ENCODE measurements at regions not wholly inside any gene's neighbourhood (a gene's known extent, or its start where the extent isn't known, plus 50 kb on each side); places are given as distances from the start of the nearest gene placed in this dataset.
"Not testable (repeated sequence)": the region's sequence is repeated elsewhere in the genome, so short reads cannot be mapped to it uniquely, and the experiment has no call there.

DNA sequence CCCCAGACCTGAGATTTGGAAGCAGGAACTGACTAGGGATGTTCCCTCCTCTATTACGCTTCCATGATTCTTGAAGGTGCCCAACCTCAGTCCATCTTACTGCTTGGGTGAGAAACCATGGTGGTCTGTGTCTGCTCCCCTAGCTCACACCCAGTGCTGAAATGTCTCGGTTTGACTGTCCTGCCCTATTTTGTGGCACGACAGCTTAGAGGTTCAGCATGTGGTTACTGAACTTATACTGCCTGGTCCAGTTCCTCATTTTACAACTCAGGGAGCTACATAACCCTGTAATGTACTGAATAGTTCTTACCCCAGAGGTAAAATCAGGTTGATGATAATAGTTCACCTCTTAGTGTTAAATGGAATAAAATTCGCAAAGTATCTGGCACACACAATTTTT is 203.1 kb downstream of the RBM46 start:
- TF ChIP-seq POLR2A (IDR thresholded peaks at IDR 0.05) (no peak), EP300 (IDR thresholded peaks at IDR 0.05) (no peak), POLR2AphosphoS5 (IDR thresholded peaks at IDR 0.05) (no peak)
- TF ChIP-seq, protein P1, sequence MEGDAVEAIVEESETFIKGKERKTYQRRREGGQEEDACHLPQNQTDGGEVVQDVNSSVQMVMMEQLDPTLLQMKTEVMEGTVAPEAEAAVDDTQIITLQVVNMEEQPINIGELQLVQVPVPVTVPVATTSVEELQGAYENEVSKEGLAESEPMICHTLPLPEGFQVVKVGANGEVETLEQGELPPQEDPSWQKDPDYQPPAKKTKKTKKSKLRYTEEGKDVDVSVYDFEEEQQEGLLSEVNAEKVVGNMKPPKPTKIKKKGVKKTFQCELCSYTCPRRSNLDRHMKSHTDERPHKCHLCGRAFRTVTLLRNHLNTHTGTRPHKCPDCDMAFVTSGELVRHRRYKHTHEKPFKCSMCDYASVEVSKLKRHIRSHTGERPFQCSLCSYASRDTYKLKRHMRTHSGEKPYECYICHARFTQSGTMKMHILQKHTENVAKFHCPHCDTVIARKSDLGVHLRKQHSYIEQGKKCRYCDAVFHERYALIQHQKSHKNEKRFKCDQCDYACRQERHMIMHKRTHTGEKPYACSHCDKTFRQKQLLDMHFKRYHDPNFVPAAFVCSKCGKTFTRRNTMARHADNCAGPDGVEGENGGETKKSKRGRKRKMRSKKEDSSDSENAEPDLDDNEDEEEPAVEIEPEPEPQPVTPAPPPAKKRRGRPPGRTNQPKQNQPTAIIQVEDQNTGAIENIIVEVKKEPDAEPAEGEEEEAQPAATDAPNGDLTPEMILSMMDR (IDR thresholded peaks at IDR 0.05) = no peak
- no peak overlapping the region for H3K4me3 ChIP-seq
- no peak overlapping the region for H3K27ac ChIP-seq
- no peak for DNase-seq
- no peaks in the 10 kb centered on the region for H3K36me3 ChIP-seq
- intact Hi-C loops (cut with DNase I) = no loop called here
- no peaks in the 10 kb centered on the region for H3K9me3 ChIP-seq
- H3K27me3 ChIP-seq = no peaks in the 10 kb centered on the region
- no peaks in the 10 kb centered on the region for H3K4me1 ChIP-seq
- WGBS, 2 donors = 73 to 81% methylated on average over 4 of the region's 4 CpGs

DNA sequence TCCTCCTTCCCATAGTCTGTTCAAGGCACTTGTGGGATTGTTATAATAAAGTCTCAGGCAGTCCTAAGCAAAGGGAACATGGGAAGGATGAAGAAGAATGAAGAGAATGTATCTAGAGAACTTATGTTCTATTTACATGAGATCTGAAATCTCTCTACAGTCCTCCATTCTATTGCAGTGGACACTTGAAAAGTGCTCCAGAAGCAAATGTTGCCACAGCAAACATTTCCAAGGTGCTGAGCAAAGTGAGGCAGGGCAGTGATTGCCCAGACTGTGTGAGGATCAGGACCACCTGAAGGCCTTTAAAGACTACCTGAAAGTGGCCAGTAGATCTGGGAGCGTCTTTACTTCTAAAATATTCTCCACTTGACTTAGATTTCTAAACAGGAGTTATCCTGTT is 203.5 kb downstream of the RBM46 start:
- Histone ChIP-seq H3K27me3 (no peaks in the 10 kb centered on the region), H3K4me3 (no peak overlapping the region), H3K9me3 (no peaks in the 10 kb centered on the region), H3K4me1 (no peaks in the 10 kb centered on the region), H3K36me3 (no peaks in the 10 kb centered on the region), H3K27ac (no peak overlapping the region)
- 46 to 85% methylated on average over 1 of the region's 1 CpG for WGBS, 2 donors
- DNase-seq = no peak
- intact Hi-C loops (cut with DNase I) = no loop called here
- TF ChIP-seq POLR2A (IDR thresholded peaks at IDR 0.05) = no peak
- no peak for TF ChIP-seq POLR2AphosphoS5 (IDR thresholded peaks at IDR 0.05)
- TF ChIP-seq, protein P1 (IDR thresholded peaks at IDR 0.05) = no peak
- TF ChIP-seq EP300 (IDR thresholded peaks at IDR 0.05) = no peak

DNA sequence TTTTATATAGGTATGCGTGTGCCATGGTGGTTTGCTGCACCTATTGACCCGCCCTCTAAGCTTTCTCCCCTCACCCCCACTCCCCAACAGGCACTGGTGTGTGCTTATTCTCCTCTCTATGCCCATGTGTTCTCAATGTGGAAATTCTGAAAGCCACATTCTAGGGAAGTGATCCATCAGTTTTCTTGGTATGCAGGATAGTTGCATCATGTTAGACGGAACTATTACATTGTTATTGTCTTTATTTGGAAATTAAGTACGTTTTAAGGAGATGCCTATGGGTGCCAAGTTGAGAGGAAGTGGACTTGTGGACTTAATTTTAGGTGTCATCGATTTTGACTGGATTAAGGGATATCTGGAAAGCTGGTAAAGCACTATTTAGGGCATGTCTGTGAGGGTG is 204.6 kb downstream of the RBM46 start:
- TF ChIP-seq POLR2A (IDR thresholded peaks at IDR 0.05) = no peak
- WGBS, 2 donors = 68 to 69% methylated on average over 5 of the region's 5 CpGs
- Histone ChIP-seq H3K9me3 (no peaks in the 10 kb centered on the region), H3K27me3 (no peaks in the 10 kb centered on the region), H3K27ac (no peak overlapping the region), H3K36me3 (no peaks in the 10 kb centered on the region), H3K4me1 (no peaks in the 10 kb centered on the region), H3K4me3 (no peak overlapping the region)
- intact Hi-C loops (cut with DNase I) = no loop called here
- no peak for DNase-seq

DNA sequence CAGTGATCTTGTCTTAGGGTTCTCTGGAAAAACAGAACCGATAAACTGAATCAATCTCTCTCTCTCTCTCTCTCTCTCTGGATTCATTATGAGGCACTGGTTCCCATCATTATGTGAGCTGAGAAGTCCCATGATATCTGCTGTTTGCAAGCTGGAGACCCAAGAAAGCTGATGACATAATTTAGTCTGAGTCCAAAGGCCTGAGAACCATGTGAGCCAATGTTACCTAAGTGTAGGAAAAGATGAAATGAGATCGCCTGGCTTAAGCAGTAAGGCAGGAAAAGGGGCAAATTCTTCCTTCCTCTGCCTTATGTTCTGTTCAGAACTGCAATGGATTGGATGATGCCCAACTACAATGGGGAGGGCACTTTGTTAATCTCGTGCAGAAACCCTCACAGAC is 207.4 kb downstream of the RBM46 start:
- H3K36me3 ChIP-seq = no peaks in the 10 kb centered on the region
- TF ChIP-seq POLR2AphosphoS5 (IDR thresholded peaks at IDR 0.05) = no peak
- no peaks in the 10 kb centered on the region for H3K9me3 ChIP-seq
- no peak for DNase-seq
- 60 to 75% methylated on average over 3 of the region's 3 CpGs for WGBS, 2 donors
- H3K4me3 ChIP-seq = no peak overlapping the region
- intact Hi-C loops (cut with DNase I) = no loop called here
- H3K4me1 ChIP-seq = no peaks in the 10 kb centered on the region
- H3K27me3 ChIP-seq = no peaks in the 10 kb centered on the region
- no peak overlapping the region for H3K27ac ChIP-seq

DNA sequence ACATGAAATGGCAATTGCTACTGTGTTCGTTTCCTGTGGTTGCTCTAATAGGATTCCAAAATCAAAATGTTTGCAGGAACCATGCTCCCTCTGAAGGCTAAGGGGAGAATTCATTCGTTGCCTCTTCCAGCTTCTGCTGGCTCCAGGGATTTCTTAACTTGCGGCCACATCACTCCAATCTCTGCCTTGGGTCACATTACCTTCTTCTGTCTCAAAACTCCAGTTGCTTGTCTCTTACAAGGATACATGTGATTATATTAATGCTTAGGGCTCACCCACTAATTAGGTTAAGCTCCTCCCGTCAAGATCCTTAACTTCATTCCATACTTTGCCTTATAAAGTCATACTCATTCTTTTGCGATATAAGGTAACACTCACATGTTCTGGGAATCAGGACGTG is 208.4 kb downstream of the RBM46 start:
- no peak for DNase-seq
- Histone ChIP-seq H3K27me3 (no peaks in the 10 kb centered on the region), H3K27ac (no peak overlapping the region), H3K36me3 (no peaks in the 10 kb centered on the region), H3K9me3 (no peaks in the 10 kb centered on the region), H3K4me3 (no peak overlapping the region), H3K4me1 (no peaks in the 10 kb centered on the region)
- intact Hi-C loops (cut with DNase I) = no loop called here
- TF ChIP-seq POLR2A (IDR thresholded peaks at IDR 0.05) (no peak), EP300 (IDR thresholded peaks at IDR 0.05) (no peak), POLR2AphosphoS5 (IDR thresholded peaks at IDR 0.05) (no peak)
- TF ChIP-seq, protein P1 (IDR thresholded peaks at IDR 0.05) = no peak
- 75 to 83% methylated on average over 6 of the region's 6 CpGs for WGBS, 2 donors

DNA sequence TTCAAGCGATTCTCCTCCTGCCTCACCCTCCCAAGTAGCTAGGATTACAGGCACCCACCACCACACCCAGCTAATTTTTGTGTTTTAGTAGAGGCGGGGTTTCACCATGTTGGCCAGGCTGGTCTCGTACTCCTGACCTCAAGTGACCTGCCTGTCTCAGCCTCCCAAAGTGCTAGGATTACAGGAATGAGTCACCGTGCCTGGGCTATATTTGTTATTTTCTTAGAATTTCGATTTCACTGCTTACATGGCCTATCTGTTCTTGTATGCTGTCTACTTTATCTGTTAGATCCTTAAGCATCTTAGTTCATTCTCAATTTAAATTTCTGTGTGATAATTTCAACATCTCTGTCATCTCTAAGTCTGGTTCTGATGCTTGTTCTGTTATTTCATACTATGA is 210.6 kb upstream of the NPY2R start:
- H3K27me3 ChIP-seq; DNase-seq; H3K4me1 ChIP-seq; intact Hi-C loops (cut with DNase I); H3K4me3 ChIP-seq; H3K36me3 ChIP-seq; H3K27ac ChIP-seq; H3K9me3 ChIP-seq: not testable (repeated sequence)
- WGBS, 2 donors = 62 to 79% methylated on average over 5 of the region's 5 CpGs
